HG03175 (cell line): ENCODE measurements at regions not wholly inside any gene's neighbourhood (a gene's known extent, or its start where the extent isn't known, plus 50 kb on each side); places are given as distances from the start of the nearest gene placed in this dataset.
"Not testable (repeated sequence)": the region's sequence is repeated elsewhere in the genome, so short reads cannot be mapped to it uniquely, and the experiment has no call there.

Experiments used
- ATAC-seq: cut with Tn5 transposase; IDR thresholded peaks from one replicate; pipeline ENCODE4 v1.9.1; 2021; ENCODE audit warnings: mild to moderate bottlenecking, moderate library complexity; ENCODE audit not compliant: unreplicated experiment

- no peak for ATAC-seq
Observed at GRCh38 chr6:66134021-66134420, 427.0 kb upstream of the EYS start.

DNA sequence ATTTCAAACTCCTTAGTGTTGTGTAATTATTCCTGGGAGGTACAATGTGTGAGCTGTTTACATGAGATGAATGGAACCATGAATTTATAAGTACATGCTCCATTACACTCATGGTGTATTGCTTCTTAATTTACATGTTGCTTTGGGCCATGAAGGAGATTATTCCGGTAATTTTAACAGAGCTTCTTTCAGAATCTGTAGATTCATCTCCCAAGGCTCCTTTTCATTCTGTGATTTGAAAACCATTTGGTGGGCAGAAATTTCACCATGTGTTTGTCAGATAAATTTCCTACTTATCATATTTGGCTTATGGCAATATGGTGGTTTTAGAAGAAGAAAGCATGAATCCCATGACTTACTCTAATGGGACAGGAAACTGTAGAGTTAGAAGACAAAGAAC is 421.6 kb upstream of the EYS start:
- ATAC-seq = no peak

DNA sequence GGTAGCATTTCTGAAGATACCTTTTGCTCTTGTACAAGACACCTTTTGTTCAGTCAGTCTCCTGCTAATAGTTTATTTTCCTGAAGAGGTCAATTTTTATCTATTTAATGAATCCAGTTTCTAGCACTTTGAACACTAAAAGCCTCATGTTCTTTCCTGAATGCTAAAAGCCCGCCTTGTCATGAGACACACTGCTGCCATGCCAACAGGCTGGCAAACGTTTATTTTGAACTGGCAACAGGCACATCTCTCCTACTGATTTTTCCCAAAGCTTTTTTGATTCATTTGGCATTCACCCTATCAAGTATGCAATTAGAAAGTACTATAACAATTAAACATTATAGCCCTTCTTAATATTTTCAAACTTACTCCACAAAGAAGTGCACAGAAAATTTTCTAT is 421.2 kb upstream of the EYS start:
- no peak for ATAC-seq

GRCh38 chr6:66127061-66127460 is 420.0 kb upstream of the EYS start:
- no peak for ATAC-seq

DNA sequence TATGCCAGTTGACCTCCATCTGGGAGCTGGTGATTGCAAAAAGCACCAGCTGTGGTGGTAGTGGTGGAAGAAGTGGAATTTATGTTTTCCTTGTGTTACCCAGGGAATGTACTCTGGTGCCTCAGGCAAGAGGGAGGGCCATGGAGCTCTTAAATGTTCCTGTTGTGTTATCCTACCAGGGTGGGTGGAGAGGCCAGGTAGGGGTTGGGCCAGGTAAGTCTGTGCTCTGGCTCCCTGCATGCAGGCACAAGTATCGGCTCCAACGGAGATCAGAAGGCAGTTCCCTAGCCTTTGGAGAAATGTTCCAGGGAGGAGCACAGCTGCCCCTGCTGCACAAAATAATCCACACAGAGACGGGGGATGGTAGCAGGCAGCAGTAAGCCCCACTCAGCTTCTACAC is 419.3 kb upstream of the EYS start:
- ATAC-seq = no peak

DNA sequence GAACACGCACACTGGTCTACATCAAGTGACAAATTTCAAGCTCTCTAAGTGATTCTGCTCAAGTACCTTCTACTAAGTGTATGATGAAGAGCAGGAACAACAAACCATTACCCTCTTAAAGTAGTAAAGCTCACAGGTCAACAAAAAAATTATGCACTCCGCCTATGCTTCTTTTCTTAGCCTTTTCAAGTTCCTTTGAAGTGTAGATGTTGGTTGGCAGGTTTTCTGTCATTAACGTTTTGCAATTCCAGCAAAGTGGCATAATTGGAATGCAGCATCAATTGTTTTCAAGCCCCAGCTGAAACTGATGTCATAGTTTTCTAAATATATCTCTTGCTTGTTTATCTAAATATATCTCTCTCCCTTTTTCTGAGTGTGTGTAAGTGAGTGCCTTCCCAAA is 396.9 kb upstream of the EYS start:
- no peak for ATAC-seq

DNA sequence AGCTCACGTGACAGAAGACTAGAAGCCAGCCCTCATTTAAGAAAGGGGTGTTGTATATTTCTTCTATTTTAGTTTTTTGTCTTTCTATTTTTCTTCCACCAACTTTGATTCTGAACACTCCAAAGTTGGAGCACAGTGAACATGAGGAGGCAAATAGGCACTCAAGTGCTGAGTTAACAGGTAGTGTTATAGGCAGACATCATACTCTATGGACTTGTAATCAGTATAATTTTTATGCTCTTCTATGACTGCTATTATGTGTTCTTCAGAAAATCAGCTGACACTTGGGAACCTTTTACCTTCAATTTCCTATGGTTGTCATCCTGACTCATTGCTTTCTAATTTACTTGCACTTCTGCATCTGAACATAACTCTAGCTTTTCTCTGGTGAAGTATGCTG is 396.3 kb upstream of the EYS start:
- no peak for ATAC-seq

DNA sequence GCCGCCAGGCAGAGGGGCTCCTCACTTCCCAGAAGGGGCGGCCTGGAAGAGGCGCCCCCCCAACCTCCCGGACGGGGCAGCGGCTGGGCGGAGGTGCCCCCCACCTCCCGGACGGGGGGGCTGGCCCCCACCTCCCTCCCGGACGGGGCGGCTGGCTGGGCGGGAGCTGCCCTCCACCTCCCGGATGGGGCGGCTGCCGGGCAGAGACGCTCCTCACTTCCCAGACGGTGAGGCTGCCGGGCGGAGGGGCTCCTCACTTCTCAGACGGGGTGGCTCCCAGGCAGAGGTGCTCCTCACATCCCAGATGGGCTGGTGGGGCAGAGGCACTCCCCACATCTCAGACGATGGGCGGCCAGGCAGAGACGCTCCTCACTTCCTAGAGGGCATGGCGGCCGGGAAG is 389.7 kb upstream of the EYS start:
- ATAC-seq = no peak

GRCh38 chr6:66094615-66095014 is 387.6 kb upstream of the EYS start:
- ATAC-seq = no peak

GRCh38 chr6:66092306-66092705 is 385.3 kb upstream of the EYS start:
- ATAC-seq = not testable (repeated sequence)

DNA sequence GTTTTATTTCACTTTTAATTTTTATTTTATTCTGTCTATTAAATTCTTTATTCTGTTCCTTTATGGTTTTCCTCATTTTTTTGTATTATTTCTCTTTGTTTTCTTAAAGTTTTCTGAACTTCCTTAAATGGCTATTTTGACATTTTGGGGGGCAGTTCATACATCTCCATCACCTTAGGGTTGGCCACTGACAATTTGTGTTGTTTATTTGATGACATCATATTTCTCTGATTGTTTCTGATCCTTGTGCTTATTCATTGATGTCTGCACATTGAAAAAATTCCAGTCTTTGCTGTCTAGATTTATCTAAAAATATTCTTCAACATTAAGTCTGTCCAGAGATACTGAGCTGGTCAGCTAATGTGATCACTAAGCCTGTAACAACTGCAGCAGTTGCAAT is 379.5 kb upstream of the EYS start:
- ATAC-seq = no peak

DNA sequence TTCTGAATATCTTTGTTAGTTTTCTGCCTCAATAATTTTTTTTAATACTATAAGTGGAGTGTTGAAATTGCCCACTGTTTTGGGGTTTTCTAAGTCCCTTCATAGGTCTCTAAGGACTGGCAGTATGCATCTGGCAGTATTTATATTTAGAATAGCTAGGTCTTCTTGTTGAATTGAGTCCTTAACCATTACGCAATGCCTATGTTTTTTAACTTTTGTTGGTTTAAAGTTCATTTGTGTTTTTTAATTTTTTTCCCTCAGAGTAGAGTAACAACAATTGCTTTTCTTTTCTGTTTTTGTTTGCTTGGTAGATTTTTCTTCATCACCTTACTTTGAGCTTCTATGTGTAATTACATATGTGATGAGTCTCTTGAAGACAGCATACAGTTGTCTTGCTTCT is 375.9 kb upstream of the EYS start:
- no peak for ATAC-seq

DNA sequence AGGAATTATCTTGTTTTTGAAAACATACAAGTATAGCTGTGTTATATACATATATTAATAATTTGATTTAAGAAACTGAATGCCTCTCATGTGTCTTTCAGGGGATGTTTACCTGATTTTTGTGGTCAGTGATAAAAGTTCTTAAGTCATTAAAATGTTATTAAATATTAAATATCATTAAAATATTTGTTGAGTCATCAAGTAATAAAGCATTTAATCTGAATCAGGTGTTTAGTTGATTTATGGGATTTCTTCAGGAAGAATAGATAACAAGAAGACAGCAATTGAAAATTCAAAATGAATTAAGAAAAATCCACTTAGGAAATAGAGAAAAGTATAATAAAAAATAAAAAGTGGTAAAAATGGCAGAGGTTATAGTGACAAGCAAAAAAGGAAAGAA is 361.9 kb upstream of the EYS start:
- no peak for ATAC-seq

DNA sequence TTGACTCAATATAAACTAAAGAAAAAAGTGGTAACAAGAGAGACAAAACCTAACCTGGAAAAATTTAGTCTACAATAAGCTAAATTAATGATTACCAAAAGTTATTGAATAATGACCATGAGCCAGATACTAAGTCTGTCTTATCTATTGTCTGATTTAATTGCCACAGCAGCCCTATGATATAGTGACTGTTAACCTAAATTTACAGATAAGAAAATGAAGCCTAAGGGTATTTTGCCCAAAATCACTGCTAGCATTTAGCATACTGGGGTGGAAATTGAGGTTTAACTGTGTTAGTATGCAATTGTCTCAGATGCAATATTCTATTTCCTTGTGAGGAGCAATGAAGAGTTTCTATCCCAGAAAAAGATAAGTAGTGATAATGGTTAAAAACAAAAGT is 361.0 kb upstream of the EYS start:
- ATAC-seq = no peak

- ATAC-seq = no peak
Observed at GRCh38 chr6:66065313-66065712, 358.3 kb upstream of the EYS start.

GRCh38 chr6:66057034-66057433 is 350.0 kb upstream of the EYS start:
- ATAC-seq = no peak

GRCh38 chr6:66054967-66055366 is 347.9 kb upstream of the EYS start:
- no peak for ATAC-seq

- no peak for ATAC-seq
Observed at GRCh38 chr6:66051812-66052211, 344.8 kb upstream of the EYS start.

DNA sequence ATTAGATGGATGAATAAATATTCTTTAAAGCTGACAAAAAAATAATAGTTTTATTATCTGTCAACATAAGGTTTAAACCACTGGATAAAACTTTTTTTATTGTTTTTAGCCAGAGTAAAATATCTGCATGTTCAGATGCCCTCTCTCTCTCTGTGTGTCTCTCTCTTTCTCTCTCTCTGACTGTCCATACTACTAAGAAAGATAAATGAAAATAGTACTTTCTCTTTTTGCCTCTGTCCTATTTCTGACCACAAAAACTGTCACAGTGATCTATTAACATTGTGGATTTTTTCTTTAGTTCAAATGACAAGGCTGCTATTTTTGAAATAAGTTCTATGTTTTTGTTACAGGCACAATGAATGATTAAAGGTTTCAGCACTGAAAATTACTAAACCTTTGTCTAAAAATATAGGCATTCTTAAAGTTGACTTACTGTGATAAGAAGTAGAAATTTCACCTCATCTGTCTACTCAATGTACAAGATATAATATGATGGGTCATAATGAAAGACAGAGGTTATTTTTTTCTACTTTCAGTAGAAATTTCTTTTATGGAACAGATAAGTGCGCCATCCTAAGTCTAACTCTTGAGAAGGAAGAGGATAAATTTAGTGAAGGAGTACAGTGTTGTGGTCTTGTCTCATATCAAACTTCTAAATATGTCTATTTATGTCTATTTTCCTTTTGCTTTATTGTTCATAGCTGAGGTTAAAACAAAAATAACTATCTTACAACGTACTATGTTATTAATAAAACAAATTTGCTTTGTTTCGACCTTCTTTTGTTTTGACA is 341.9 kb upstream of the EYS start:
- ATAC-seq = no peak

- no peak for ATAC-seq
Observed at GRCh38 chr6:66032626-66033025, 325.6 kb upstream of the EYS start.

- no peak for ATAC-seq
Observed at GRCh38 chr6:66029391-66029790, 322.4 kb upstream of the EYS start.

GRCh38 chr6:65999288-65999791 is 292.3 kb upstream of the EYS start:
- ATAC-seq = no peak

GRCh38 chr6:65998544-65998943 is 291.5 kb upstream of the EYS start:
- ATAC-seq = no peak
